Karpas-422 (cell line): ENCODE measurements at regions not wholly inside any gene's neighbourhood (a gene's known extent, or its start where the extent isn't known, plus 50 kb on each side); places are given as distances from the start of the nearest gene placed in this dataset.

Source experiments
- DNase-seq: peaks from one replicate; pipeline ENCODE4 v3.0.0-alpha.2; 2015
- H2AFZ ChIP-seq: fragments of 200-600 bp; sonication (generic); 2 replicates; pipeline ENCODE4 v1.6.1; 2014; ENCODE audit warnings: antibody characterized with exemption, low read length, mixed read lengths
- H3K27ac ChIP-seq: fragments of 200-600 bp; sonication (generic); 2 replicates; pipeline ENCODE4 v1.5.1; 2014; ENCODE audit warnings: mild to moderate bottlenecking, low read length, moderate library complexity
- H3K27me3 ChIP-seq: fragments of 200-600 bp; sonication (generic); 2 replicates; pipeline ENCODE4 v1.6.1; 2014; ENCODE audit warnings: low read length, mixed read lengths
- H3K36me3 ChIP-seq: fragments of 200-600 bp; sonication (generic); 2 replicates; pipeline ENCODE4 v1.6.1; 2014; ENCODE audit warnings: low read length, mixed read lengths; ENCODE audit not compliant: insufficient read depth
- H3K4me1 ChIP-seq: fragments of 200-600 bp; sonication (generic); 2 replicates; pipeline ENCODE4 v1.6.1; 2014; ENCODE audit warnings: mild to moderate bottlenecking, low read length, mixed read lengths
- H3K4me2 ChIP-seq: fragments of 200-600 bp; sonication (generic); 2 replicates; pipeline ENCODE4 v1.6.1; 2014; ENCODE audit warnings: low read length, low read depth, mild to moderate bottlenecking; ENCODE audit not compliant: poor library complexity, severe bottlenecking
- H3K4me3 ChIP-seq: fragments of 200-600 bp; sonication (generic); 2 replicates; pipeline ENCODE4 v1.5.1; 2014; ENCODE audit warnings: mild to moderate bottlenecking, antibody characterized with exemption, low read length, mixed read lengths
- H3K79me2 ChIP-seq: fragments of 200-600 bp; sonication (generic); 2 replicates; pipeline ENCODE4 v1.6.1; 2014; ENCODE audit warnings: mild to moderate bottlenecking, low read length, mixed read lengths
- H3K9ac ChIP-seq: fragments of 200-600 bp; sonication (generic); 2 replicates; pipeline ENCODE4 v1.6.0; 2014; ENCODE audit warnings: low read length
- H3K9me2 ChIP-seq: fragments of 200-600 bp; sonication (generic), shearing (Covaris generic); replicated peaks from 2 replicates; pipeline ENCODE4 v1.6.0; 2014; ENCODE audit warnings: mild to moderate bottlenecking, low read length, moderate library complexity; ENCODE audit not compliant: insufficient read depth
- H3K9me3 ChIP-seq: fragments of 300-700, 200-600 bp; sonication (generic); 2 replicates; pipeline ENCODE4 v1.6.1; 2014; ENCODE audit warnings: low read length, mixed read lengths
- H4K20me1 ChIP-seq: fragments of 200-600 bp; sonication (generic); 2 replicates; pipeline ENCODE4 v1.6.1; 2014; ENCODE audit warnings: mild to moderate bottlenecking, antibody characterized with exemption, low read length, low read depth; ENCODE audit not compliant: insufficient read depth

DNA sequence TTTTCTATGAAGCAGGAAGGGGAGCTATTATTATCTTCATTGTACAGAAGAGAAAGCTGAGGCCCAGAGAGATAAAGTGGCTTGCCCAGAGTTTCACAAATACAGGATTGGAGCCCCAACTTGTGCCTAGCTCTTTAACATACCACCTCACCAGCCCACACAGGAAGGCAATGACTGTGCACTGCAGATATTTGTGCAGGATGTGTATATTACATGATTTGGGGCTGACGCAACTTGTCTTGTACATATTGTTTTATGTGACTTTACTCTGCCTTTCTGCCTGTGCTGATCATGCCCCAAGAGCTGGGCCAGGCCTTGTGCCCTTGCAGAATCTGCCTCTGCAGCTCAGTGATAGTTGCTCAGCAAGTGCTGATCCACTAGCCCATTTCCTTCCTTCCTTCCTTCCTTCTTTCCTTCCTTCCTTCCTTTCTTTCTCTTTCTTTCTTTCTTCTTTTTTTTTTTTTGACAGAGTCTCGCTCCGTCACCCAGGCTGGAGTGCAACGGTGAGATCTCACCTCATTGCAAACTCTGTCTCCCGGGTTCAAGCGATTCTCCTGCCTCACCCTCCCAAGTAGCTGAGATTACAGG, 106.6 kb upstream of the TBCA start:
- Histone ChIP-seq H3K9me3 (no peaks in the 10 kb centered on the region), H4K20me1 (no peaks in the 10 kb centered on the region), H3K9ac (no peak overlapping the region), H3K27ac (no peak overlapping the region), H3K4me2 (no peak overlapping the region), H2AFZ (no peak overlapping the region), H3K9me2 (no peaks in the 10 kb centered on the region), H3K79me2 (no peaks in the 10 kb centered on the region), H3K4me1 (no peaks in the 10 kb centered on the region), H3K36me3 (no peaks in the 10 kb centered on the region), H3K4me3 (no peak overlapping the region), H3K27me3 (no peaks in the 10 kb centered on the region)
- DNase-seq, result no peak

- DNase-seq, result no peak
- Histone ChIP-seq H3K36me3 (no peaks in the 10 kb centered on the region), H3K4me1 (no peaks in the 10 kb centered on the region), H2AFZ (no peak overlapping the region), H3K9me2 (no peaks in the 10 kb centered on the region), H3K4me2 (no peak overlapping the region), H3K4me3 (no peak overlapping the region), H3K9ac (no peak overlapping the region), H3K79me2 (no peaks in the 10 kb centered on the region), H4K20me1 (no peaks in the 10 kb centered on the region), H3K27me3 (no peaks in the 10 kb centered on the region), H3K9me3 (no peaks in the 10 kb centered on the region), H3K27ac (no peak overlapping the region)
Observed at GRCh38 chr5:77881528-77881927, 105.4 kb upstream of the TBCA start.

DNA sequence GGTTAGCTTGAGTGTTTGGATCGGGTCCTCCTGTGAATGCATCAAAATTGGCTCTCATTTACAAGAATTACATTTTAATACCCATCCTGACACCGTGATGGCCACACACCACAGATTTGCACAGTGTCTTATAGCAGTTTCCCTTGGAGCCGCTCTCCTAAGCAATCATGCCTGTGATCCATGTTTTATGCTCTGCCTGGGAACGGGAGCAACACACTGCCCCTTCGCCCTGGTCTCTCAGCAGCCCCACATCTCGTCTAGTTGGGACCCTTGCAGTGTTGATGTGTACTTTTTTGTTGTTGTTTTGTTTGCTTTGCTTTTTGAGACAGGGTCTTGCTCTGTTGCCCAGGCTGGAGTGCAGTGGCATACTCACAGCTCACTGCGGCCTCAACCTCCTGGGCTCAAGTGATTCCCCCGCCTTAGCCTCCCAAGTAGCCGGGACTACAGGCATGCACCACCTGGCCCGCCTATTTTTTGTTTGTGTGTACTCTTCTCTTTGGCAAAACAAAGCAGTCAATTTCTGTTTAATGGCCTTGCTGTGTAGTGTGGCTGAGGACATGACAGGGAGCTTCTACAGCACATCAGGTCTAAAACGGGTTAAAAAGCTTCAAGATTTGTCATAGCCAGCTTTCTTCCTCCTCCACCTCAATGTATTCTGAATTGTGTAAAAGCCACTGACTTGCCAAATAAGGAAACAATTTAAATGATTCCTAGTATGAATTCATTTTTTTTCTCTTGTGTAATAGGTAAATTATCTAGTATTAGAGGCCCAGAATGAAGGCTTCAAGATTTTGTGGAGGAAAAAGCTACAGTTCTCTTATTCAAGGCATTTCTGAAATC, 101.6 kb upstream of the TBCA start:
- Histone ChIP-seq H3K27ac (no peak overlapping the region), H3K36me3 (no peaks in the 10 kb centered on the region), H3K27me3 (no peaks in the 10 kb centered on the region), H3K9me2 (no peaks in the 10 kb centered on the region), H2AFZ (no peak overlapping the region), H4K20me1 (no peaks in the 10 kb centered on the region), H3K4me3 (no peak overlapping the region), H3K4me1 (no peaks in the 10 kb centered on the region), H3K79me2 (no peaks in the 10 kb centered on the region), H3K9ac (no peak overlapping the region), H3K9me3 (no peaks in the 10 kb centered on the region), H3K4me2 (no peak overlapping the region)
- no peak for DNase-seq

- Histone ChIP-seq H3K4me2 (no peak overlapping the region), H3K9me2 (no peaks in the 10 kb centered on the region), H3K79me2 (no peaks in the 10 kb centered on the region), H3K36me3 (no peaks in the 10 kb centered on the region), H3K9me3 (no peaks in the 10 kb centered on the region), H4K20me1 (no peaks in the 10 kb centered on the region), H3K27me3 (no peaks in the 10 kb centered on the region), H3K4me1 (no peaks in the 10 kb centered on the region), H3K27ac (no peak overlapping the region), H3K4me3 (no peak overlapping the region), H2AFZ (no peak overlapping the region), H3K9ac (no peak overlapping the region)
- no peak for DNase-seq
Observed at GRCh38 chr5:77876862-77877502, 100.8 kb upstream of the TBCA start.

DNA sequence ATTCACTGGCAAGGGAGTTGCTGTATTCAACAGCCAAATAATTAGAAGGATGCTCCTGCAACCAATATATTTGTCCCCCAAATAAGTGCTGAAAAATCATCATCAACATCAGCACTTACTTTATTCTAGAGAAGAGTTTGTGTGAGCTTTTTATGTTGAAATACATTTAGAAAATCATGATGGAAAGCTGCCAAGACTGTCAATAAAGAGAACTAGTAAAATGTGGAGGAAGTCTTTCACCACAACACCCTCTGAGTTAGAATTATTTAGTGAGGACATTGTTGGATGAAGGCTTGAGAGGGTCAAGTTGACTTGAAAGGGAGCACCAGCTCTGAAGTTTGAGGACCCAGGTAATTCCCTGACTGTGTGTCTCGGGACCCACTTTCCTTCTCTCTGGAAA, 100.2 kb upstream of the TBCA start:
- no peak overlapping the region for H3K4me2 ChIP-seq
- H3K9ac ChIP-seq, result no peak overlapping the region
- no peaks in the 10 kb centered on the region for H3K36me3 ChIP-seq
- no peaks in the 10 kb centered on the region for H4K20me1 ChIP-seq
- no peak overlapping the region for H2AFZ ChIP-seq
- H3K27ac ChIP-seq, result no peak overlapping the region
- no peaks in the 10 kb centered on the region for H3K9me2 ChIP-seq
- H3K27me3 ChIP-seq, result no peaks in the 10 kb centered on the region
- no peak for DNase-seq
- no peaks in the 10 kb centered on the region for H3K79me2 ChIP-seq
- H3K4me3 ChIP-seq, result no peak overlapping the region
- no peaks in the 10 kb centered on the region for H3K4me1 ChIP-seq
- H3K9me3 ChIP-seq, result no peaks in the 10 kb centered on the region

DNA sequence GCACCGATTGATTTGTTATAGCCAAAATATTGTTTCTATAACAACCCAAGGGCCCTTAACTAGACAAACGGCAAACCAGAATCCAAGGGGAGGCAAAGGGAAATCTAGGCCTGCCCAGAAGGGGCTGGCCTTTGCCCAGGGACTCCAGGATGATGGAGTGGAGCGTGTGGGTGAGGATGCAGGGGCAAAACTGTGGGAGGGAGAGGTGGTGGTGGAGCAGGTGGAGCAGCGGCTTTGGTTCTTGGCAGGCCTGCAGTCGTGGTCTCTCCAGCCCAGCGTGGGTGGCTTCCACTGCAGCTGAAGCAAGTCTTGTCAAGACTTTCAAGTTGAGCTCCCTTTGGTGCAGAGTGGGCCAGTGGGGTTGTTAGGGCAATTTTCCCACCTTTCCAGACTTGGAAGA, 98.6 kb upstream of the TBCA start:
- H3K36me3 ChIP-seq, result no peaks in the 10 kb centered on the region
- no peak overlapping the region for H2AFZ ChIP-seq
- H3K9me3 ChIP-seq, result no peaks in the 10 kb centered on the region
- no peaks in the 10 kb centered on the region for H3K79me2 ChIP-seq
- H3K4me3 ChIP-seq, result no peak overlapping the region
- no peak overlapping the region for H3K4me2 ChIP-seq
- DNase-seq, result no peak
- H3K9ac ChIP-seq, result no peak overlapping the region
- no peak overlapping the region for H3K27ac ChIP-seq
- H3K27me3 ChIP-seq, result no peaks in the 10 kb centered on the region
- no peaks in the 10 kb centered on the region for H4K20me1 ChIP-seq
- H3K4me1 ChIP-seq, result no peaks in the 10 kb centered on the region
- no peaks in the 10 kb centered on the region for H3K9me2 ChIP-seq

GRCh38 chr5:77873239-77873638, 97.1 kb upstream of the TBCA start:
- no peaks in the 10 kb centered on the region for H4K20me1 ChIP-seq
- H3K27ac ChIP-seq, result no peak overlapping the region
- no peaks in the 10 kb centered on the region for H3K27me3 ChIP-seq
- DNase-seq, result no peak
- no peaks in the 10 kb centered on the region for H3K4me1 ChIP-seq
- H3K9ac ChIP-seq, result no peak overlapping the region
- no peak overlapping the region for H2AFZ ChIP-seq
- no peaks in the 10 kb centered on the region for H3K9me2 ChIP-seq
- no peak overlapping the region for H3K4me3 ChIP-seq
- no peak overlapping the region for H3K4me2 ChIP-seq
- H3K9me3 ChIP-seq, result no peaks in the 10 kb centered on the region
- no peaks in the 10 kb centered on the region for H3K36me3 ChIP-seq
- no peaks in the 10 kb centered on the region for H3K79me2 ChIP-seq

- H3K36me3 ChIP-seq, result no peaks in the 10 kb centered on the region
- H3K9me2 ChIP-seq, result no peaks in the 10 kb centered on the region
- H2AFZ ChIP-seq, result no peak overlapping the region
- no peaks in the 10 kb centered on the region for H4K20me1 ChIP-seq
- no peaks in the 10 kb centered on the region for H3K27me3 ChIP-seq
- H3K27ac ChIP-seq, result no peak overlapping the region
- H3K9me3 ChIP-seq, result no peaks in the 10 kb centered on the region
- no peaks in the 10 kb centered on the region for H3K79me2 ChIP-seq
- no peak overlapping the region for H3K9ac ChIP-seq
- H3K4me3 ChIP-seq, result no peak overlapping the region
- no peaks in the 10 kb centered on the region for H3K4me1 ChIP-seq
- DNase-seq, result no peak
- H3K4me2 ChIP-seq, result no peak overlapping the region
Observed at GRCh38 chr5:77871946-77872345, 95.8 kb upstream of the TBCA start.
